ENCODE measurements at regions not wholly inside any gene's neighbourhood (a gene's known extent, or its start where the extent isn't known, plus 50 kb on each side); places are given as distances from the start of the nearest gene placed in this dataset.

DNA sequence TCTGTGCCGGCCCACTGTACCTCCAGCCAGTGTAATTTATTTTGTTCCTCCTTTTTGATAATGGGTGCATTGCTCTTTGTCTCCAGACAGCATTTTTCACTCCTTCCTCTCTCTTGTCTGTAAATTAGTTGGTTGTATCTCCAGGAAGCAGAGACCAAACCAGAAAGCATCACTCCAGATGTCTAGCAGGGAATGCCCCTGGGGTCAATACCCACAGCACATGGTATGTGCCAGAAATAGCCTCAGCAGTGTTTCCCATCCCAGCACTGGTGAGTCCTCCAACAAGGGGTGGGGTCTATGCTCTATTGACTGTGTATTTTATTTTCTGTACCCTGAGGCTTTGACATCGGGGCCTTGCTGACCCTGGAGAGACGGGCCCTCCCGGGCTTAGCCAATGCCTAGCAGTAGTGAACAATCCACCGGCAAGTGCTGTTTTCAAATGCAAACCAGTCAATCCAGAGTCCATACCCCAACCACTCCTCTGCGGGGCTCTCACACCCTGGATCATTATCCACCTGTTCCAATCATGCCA, 50.2 kb upstream of the FZD10 start:
- ChIA-PET CTCF (no interaction called here), POLR2A (ENCODE audit: unreplicated experiment) (no interaction called here)
- dilution Hi-C loops (cut with HindIII; ENCODE audit: low sequenced_read_pairs, unreplicated experiment) = no loop called here
- no peak overlapping the region for H3K4me2 ChIP-seq (ENCODE audit: low read depth, low read length)
- in situ Hi-C loops (cut with MboI; ENCODE audit: low sequenced_read_pairs) = no loop called here
- no peak overlapping the region for H3K4ac ChIP-seq (ENCODE audit: low read depth, low read length)
- WGBS, 2 experiments (ENCODE audit: extremely low coverage in 2 of 2, insufficient read length in 1 of 2) = 71% methylated on average over 4 of the region's 6 CpGs; no CpG with 5 or more reads in 1 of the 2 experiments
- H3K27ac ChIP-seq (ENCODE audit: insufficient read depth, low read length) = no peak overlapping the region
- H3K14ac ChIP-seq (replicated peaks; ENCODE audit: low read depth, low read length) = no peak overlapping the region
- ATAC-seq (ENCODE audit: low read depth) (no peak), DNase-seq (no peak)
- no peak overlapping the region for H3K23ac ChIP-seq (ENCODE audit: low read depth, low read length)
- H3K79me1 ChIP-seq (ENCODE audit: low read depth in 1 of 2, low read length in 2 of 2) = no peaks in the 10 kb centered on the region
- no peak overlapping the region for H2BK15ac ChIP-seq (ENCODE audit: low read depth, low read length)
- no peak overlapping the region for H2BK5ac ChIP-seq (ENCODE audit: low read depth, low read length, poor library complexity, severe bottlenecking)
- TF ChIP-seq CEBPB (IDR thresholded peaks at IDR 0.05; ENCODE audit: low read depth, low read length) = no peak
- no peak for TF ChIP-seq MXI1 (IDR thresholded peaks at IDR 0.05; ENCODE audit: borderline replicate concordance, low read depth, low read length)
- no peak for TF ChIP-seq RFX5 (IDR thresholded peaks at IDR 0.05; ENCODE audit: low read depth, low read length)
- no peak for TF ChIP-seq RCOR1 (IDR thresholded peaks at IDR 0.05; ENCODE audit: insufficient replicate concordance, low read length)
- no peak for TF ChIP-seq FOS (IDR thresholded peaks at IDR 0.05; ENCODE audit: low read depth, low read length)
- TF ChIP-seq ELK1 (IDR thresholded peaks at IDR 0.05; ENCODE audit: borderline replicate concordance, low read depth, low read length) = no peak
- TF ChIP-seq NFE2L2 (IDR thresholded peaks at IDR 0.05; ENCODE audit: low read depth, low read length) = no peak
- TF ChIP-seq BHLHE40 (IDR thresholded peaks at IDR 0.05; ENCODE audit: low read depth, low read length) = no peak
- no peak for TF ChIP-seq CHD1 (IDR thresholded peaks at IDR 0.05; ENCODE audit: low read depth, low read length)
- TF ChIP-seq, protein P1, sequence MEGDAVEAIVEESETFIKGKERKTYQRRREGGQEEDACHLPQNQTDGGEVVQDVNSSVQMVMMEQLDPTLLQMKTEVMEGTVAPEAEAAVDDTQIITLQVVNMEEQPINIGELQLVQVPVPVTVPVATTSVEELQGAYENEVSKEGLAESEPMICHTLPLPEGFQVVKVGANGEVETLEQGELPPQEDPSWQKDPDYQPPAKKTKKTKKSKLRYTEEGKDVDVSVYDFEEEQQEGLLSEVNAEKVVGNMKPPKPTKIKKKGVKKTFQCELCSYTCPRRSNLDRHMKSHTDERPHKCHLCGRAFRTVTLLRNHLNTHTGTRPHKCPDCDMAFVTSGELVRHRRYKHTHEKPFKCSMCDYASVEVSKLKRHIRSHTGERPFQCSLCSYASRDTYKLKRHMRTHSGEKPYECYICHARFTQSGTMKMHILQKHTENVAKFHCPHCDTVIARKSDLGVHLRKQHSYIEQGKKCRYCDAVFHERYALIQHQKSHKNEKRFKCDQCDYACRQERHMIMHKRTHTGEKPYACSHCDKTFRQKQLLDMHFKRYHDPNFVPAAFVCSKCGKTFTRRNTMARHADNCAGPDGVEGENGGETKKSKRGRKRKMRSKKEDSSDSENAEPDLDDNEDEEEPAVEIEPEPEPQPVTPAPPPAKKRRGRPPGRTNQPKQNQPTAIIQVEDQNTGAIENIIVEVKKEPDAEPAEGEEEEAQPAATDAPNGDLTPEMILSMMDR (conservative IDR thresholded peaks at IDR 0.05; ENCODE audit: low read depth, low read length) = no peak
- no peak for TF ChIP-seq MAFK (IDR thresholded peaks at IDR 0.05; ENCODE audit: low read depth, low read length)
- no peak for TF ChIP-seq POLR2A (IDR thresholded peaks at IDR 0.05; ENCODE audit: low read depth, low read length)
- no peak for TF ChIP-seq RAD21 (IDR thresholded peaks at IDR 0.05; ENCODE audit: low read length)
- TF ChIP-seq SMC3 (IDR thresholded peaks at IDR 0.05; ENCODE audit: low read depth, low read length) = no peak
- TF ChIP-seq, protein P2, sequence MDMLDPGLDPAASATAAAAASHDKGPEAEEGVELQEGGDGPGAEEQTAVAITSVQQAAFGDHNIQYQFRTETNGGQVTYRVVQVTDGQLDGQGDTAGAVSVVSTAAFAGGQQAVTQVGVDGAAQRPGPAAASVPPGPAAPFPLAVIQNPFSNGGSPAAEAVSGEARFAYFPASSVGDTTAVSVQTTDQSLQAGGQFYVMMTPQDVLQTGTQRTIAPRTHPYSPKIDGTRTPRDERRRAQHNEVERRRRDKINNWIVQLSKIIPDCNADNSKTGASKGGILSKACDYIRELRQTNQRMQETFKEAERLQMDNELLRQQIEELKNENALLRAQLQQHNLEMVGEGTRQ (IDR thresholded peaks at IDR 0.05; ENCODE audit: low read depth, low read length) = no peak
- TF ChIP-seq MAZ (IDR thresholded peaks at IDR 0.05; ENCODE audit: borderline replicate concordance, low read depth, low read length) = no peak
- H3K9me1 ChIP-seq (ENCODE audit: insufficient read depth, low read length) = no peaks in the 10 kb centered on the region
- no peaks in the 10 kb centered on the region for H3K27me3 ChIP-seq (ENCODE audit: control insufficient read depth, insufficient read depth, low read length)
- no peak overlapping the region for H3K9ac ChIP-seq (ENCODE audit: low read depth, low read length)
- H2BK120ac ChIP-seq (ENCODE audit: low read depth, low read length) = no peak overlapping the region
- no peak overlapping the region for H2BK20ac ChIP-seq (ENCODE audit: low read depth, low read length)
- H4K20me1 ChIP-seq (ENCODE audit: insufficient read depth, low read length) = no peaks in the 10 kb centered on the region
- H2AFZ ChIP-seq (replicated peaks; ENCODE audit: low read length, poor library complexity) = no peak overlapping the region
- no peaks in the 10 kb centered on the region for H3K4me1 ChIP-seq (ENCODE audit: control insufficient read depth, insufficient read depth, low read length)
- peaks cover 34% of the 10 kb centered on the region for H3K9me3 ChIP-seq (ENCODE audit: control insufficient read depth, insufficient read depth, low read length)
- H3K36me3 ChIP-seq (ENCODE audit: control insufficient read depth, insufficient read depth, low read length) = no peaks in the 10 kb centered on the region
- H3K4me3 ChIP-seq (ENCODE audit: insufficient read depth, low read depth, low read length) = no peak overlapping the region
- H2AK5ac ChIP-seq (ENCODE audit: low read depth, low read length) = no peak overlapping the region
- intact Hi-C loops (cut with micrococcal nuclease) = no loop called here
- no peak overlapping the region for H3K56ac ChIP-seq (ENCODE audit: extremely low read depth, insufficient read depth, low read length)
- no peak overlapping the region for H4K5ac ChIP-seq (ENCODE audit: low read depth, low read length)
- H2AK9ac ChIP-seq (replicated peaks; ENCODE audit: low read depth, low read length, poor library complexity) = no peak overlapping the region
- H3K18ac ChIP-seq (ENCODE audit: low read depth, low read length) = no peak overlapping the region
- no peak overlapping the region for H4K8ac ChIP-seq (ENCODE audit: low read depth in 2 of 2, low read length in 2 of 2)
- no peak overlapping the region for H4K91ac ChIP-seq (ENCODE audit: insufficient read depth, low read depth, low read length)
- no TSS peak for BruUV-seq (replicated peaks)

All from IMR-90 (cell line).